Loucy (cell line): ENCODE measurements at regions not wholly inside any gene's neighbourhood (a gene's known extent, or its start where the extent isn't known, plus 50 kb on each side); places are given as distances from the start of the nearest gene placed in this dataset.

Source experiments
- H2AFZ ChIP-seq: fragments of 200-600 bp; sonication (generic); 2 replicates; pipeline ENCODE4 v1.6.0; 2016; ENCODE audit warnings: antibody characterized with exemption, mild to moderate bottlenecking, low read length, moderate library complexity
- H3F3A ChIP-seq: fragments of 200-600 bp; 2 replicates; pipeline ENCODE4 v1.6.0; 2016; ENCODE audit warnings: antibody characterized with exemption, low read depth, mild to moderate bottlenecking
- H3K27me3 ChIP-seq: fragments of 200-600 bp; sonication (generic); 2 replicates; pipeline ENCODE4 v1.6.1; 2014; ENCODE audit warnings: low read length, mild to moderate bottlenecking; ENCODE audit not compliant: insufficient read depth, poor library complexity, severe bottlenecking
- H3K36me3 ChIP-seq: fragments of 200-600 bp; sonication (generic); 2 replicates; pipeline ENCODE4 v1.6.1; 2016; ENCODE audit warnings: low read length; ENCODE audit not compliant: insufficient read depth
- H3K4me1 ChIP-seq: fragments of 200-600 bp; sonication (generic); 2 replicates; pipeline ENCODE4 v1.5.1; 2014; ENCODE audit warnings: low read length, mild to moderate bottlenecking; ENCODE audit not compliant: insufficient read depth, poor library complexity, severe bottlenecking
- H3K4me2 ChIP-seq: fragments of 200-600 bp; sonication (generic); 2 replicates; pipeline ENCODE4 v1.6.0; 2014; ENCODE audit warnings: antibody characterized with exemption, low read length, low read depth, mild to moderate bottlenecking; ENCODE audit not compliant: poor library complexity, severe bottlenecking
- H3K4me3 ChIP-seq: fragments of 200-600 bp; sonication (generic); 2 replicates; pipeline ENCODE4 v1.5.1; 2014; ENCODE audit warnings: low read length, mild to moderate bottlenecking, mixed read lengths; ENCODE audit not compliant: poor library complexity, severe bottlenecking
- H3K79me2 ChIP-seq: fragments of 200-600 bp; sonication (generic); 2 replicates; pipeline ENCODE4 v1.6.1; 2014; ENCODE audit warnings: low read length; ENCODE audit not compliant: insufficient read depth
- H3K9ac ChIP-seq: fragments of 200-600 bp; sonication (generic); 2 replicates; pipeline ENCODE4 v1.6.0; 2014; ENCODE audit warnings: mild to moderate bottlenecking, low read depth, low read length, moderate library complexity; ENCODE audit not compliant: poor library complexity, severe bottlenecking
- H3K9me2 ChIP-seq: fragments of 200-600 bp; sonication (generic); replicated peaks from 2 replicates; pipeline ENCODE4 v1.6.1; 2016; ENCODE audit warnings: low read depth, low read length, mixed read lengths
- H3K9me3 ChIP-seq: fragments of 200-600 bp; sonication (generic); 2 replicates; pipeline ENCODE4 v1.6.1; 2014; ENCODE audit warnings: mild to moderate bottlenecking, antibody characterized with exemption, low read length, low read depth; ENCODE audit not compliant: insufficient read depth
- H4K20me1 ChIP-seq: fragments of 200-600 bp; sonication (generic); 2 replicates; pipeline ENCODE4 v1.6.0; 2014; ENCODE audit warnings: antibody characterized with exemption, low read length, mild to moderate bottlenecking; ENCODE audit not compliant: insufficient read depth, poor library complexity, severe bottlenecking
- EZH2phosphoT487 ChIP-seq: fragments of 200-600 bp; IDR thresholded peaks from 2 replicates; pipeline ENCODE4 v1.6.1; 2018; ENCODE audit warnings: antibody characterized with exemption, mild to moderate bottlenecking, moderate library complexity, borderline replicate concordance
- TF ChIP-seq, protein P1 (sequence below): fragments of 200-600 bp; sonication (generic); conservative IDR thresholded peaks from 2 replicates; pipeline ENCODE4 v1.5.1; 2014; ENCODE audit warnings: mild to moderate bottlenecking, antibody characterized with exemption, low read length

DNA sequence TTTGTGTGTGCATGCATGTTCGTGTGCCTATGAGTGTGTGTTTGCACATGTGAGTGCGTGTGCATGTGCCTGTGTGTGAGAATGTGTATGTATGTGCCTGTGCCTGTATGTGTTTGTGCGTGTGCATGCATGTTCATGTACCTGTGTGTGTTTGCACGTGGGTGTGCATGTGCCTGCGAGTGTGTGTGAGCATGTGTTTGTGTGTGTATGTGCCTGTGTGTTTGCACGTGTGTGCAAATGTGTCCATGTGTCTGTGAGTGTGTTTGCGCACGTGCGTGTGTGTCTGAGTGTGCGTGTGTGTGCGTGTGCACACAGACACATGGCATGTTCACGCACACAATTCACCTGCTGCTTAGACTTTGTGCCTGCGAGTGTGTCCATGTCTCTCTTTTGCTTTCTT is 853.5 kb upstream of the SALL3 start:
- Histone ChIP-seq H3K9me2 (no peaks in the 10 kb centered on the region), H3K9ac (no peak overlapping the region), H4K20me1 (no peaks in the 10 kb centered on the region), H3K79me2 (no peaks in the 10 kb centered on the region), H3K9me3 (peaks cover 23% of the 10 kb centered on the region), H3K4me1 (no peaks in the 10 kb centered on the region), H3F3A (no peaks in the 10 kb centered on the region), H3K4me3 (no peak overlapping the region), H3K4me2 (no peak overlapping the region), H3K36me3 (no peaks in the 10 kb centered on the region), H3K27me3 (no peaks in the 10 kb centered on the region), H2AFZ (no peak overlapping the region)
- TF ChIP-seq, protein P1, sequence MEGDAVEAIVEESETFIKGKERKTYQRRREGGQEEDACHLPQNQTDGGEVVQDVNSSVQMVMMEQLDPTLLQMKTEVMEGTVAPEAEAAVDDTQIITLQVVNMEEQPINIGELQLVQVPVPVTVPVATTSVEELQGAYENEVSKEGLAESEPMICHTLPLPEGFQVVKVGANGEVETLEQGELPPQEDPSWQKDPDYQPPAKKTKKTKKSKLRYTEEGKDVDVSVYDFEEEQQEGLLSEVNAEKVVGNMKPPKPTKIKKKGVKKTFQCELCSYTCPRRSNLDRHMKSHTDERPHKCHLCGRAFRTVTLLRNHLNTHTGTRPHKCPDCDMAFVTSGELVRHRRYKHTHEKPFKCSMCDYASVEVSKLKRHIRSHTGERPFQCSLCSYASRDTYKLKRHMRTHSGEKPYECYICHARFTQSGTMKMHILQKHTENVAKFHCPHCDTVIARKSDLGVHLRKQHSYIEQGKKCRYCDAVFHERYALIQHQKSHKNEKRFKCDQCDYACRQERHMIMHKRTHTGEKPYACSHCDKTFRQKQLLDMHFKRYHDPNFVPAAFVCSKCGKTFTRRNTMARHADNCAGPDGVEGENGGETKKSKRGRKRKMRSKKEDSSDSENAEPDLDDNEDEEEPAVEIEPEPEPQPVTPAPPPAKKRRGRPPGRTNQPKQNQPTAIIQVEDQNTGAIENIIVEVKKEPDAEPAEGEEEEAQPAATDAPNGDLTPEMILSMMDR, result no peak
- TF ChIP-seq EZH2phosphoT487, result no peak

DNA sequence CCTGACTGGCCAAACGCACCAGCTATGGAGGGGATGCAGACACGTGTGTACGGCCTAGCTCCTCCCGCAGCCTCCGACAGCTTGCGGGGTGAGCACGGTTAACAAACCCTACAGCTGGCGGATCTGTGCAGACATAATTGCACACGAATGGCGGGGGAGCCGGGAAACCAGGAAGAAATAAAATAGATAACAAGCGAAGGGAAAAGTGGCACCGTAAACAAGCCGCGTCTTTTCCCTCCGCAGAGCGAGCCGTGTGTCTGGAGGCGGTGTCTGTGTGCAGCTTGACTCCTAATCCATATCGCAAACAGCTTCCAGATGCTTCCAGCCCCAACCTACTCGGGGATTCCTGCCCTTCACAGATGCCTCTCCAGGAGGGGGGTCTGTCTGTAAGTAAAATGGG is 853.1 kb upstream of the SALL3 start:
- Histone ChIP-seq H3K4me3 (no peak overlapping the region), H2AFZ (no peak overlapping the region), H3K9me2 (no peaks in the 10 kb centered on the region), H3K79me2 (no peaks in the 10 kb centered on the region), H3K9ac (no peak overlapping the region), H4K20me1 (no peaks in the 10 kb centered on the region), H3K4me2 (no peak overlapping the region), H3K4me1 (no peaks in the 10 kb centered on the region), H3K36me3 (no peaks in the 10 kb centered on the region), H3K9me3 (peaks cover 23% of the 10 kb centered on the region), H3F3A (no peaks in the 10 kb centered on the region), H3K27me3 (no peaks in the 10 kb centered on the region)
- TF ChIP-seq EZH2phosphoT487, result no peak
- TF ChIP-seq, protein P1, result no peak

DNA sequence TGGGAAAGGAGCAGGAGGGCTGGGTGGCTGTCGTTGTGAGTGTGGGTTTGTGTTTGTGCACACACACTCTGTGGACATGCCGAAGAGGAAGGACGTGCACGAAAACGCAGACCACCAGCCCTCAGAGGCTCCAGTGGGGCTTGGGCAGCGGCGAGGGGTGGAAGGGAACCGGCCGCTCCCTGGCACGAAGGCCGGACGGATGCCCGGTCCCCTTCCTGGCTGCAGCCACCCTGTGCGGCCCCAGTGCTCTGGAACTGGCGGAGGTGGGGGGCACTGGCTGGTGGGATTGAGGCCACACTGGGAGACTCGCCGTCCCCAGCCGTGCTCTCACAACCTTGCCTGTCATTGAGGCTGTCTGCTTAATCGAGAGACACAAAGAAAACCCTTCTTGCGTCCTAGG is 852.6 kb upstream of the SALL3 start:
- Histone ChIP-seq H3K4me3 (no peak overlapping the region), H3K9me3 (peaks cover 23% of the 10 kb centered on the region), H2AFZ (no peak overlapping the region), H3K4me1 (no peaks in the 10 kb centered on the region), H3K27me3 (no peaks in the 10 kb centered on the region), H3K9me2 (no peaks in the 10 kb centered on the region), H3F3A (no peaks in the 10 kb centered on the region), H3K36me3 (no peaks in the 10 kb centered on the region), H3K4me2 (no peak overlapping the region), H3K79me2 (no peaks in the 10 kb centered on the region), H4K20me1 (no peaks in the 10 kb centered on the region), H3K9ac (no peak overlapping the region)
- TF ChIP-seq, protein P1, result no peak
- no peak for TF ChIP-seq EZH2phosphoT487
